MCF 10A (cell line): ENCODE measurements at regions not wholly inside any gene's neighbourhood (a gene's known extent, or its start where the extent isn't known, plus 50 kb on each side); places are given as distances from the start of the nearest gene placed in this dataset.

ENCODE experiments used
- BruUV-seq: library from RNA; stranded (reverse); fragments of 400-500 nt; replicated peaks from 2 replicates; lab custom pipeline; 2021; lab: Mats Ljungman, UMichigan
- CTCF ChIA-PET: fragments of 300-600 bp; sonication (Branson Sonifier 250); formaldehyde crosslinking; extraction: SDS; loops from one replicate; lab custom pipeline; 2021; ENCODE audit warnings: antibody characterized with exemption, inconsistent platforms; lab: Yijun Ruan, JAX
- POLR2A ChIA-PET: fragments of 300-600, 350-650 bp; sonication (Branson Sonifier 250); formaldehyde crosslinking; extraction: SDS; loops from one replicate; lab custom pipeline; 2020; ENCODE audit warnings: antibody characterized with exemption, inconsistent platforms; lab: Yijun Ruan, JAX
- DNase-seq: peaks from one replicate; pipeline ENCODE4 v3.0.0-alpha.2; 2018; ENCODE audit not compliant: unreplicated experiment
- H3K27ac Mint-ChIP-seq: one replicate; pipeline ENCODE4 v1.8.0; 2022; ENCODE audit warnings: mild to moderate bottlenecking, low read depth, mixed read lengths; ENCODE audit not compliant: unreplicated experiment
- H3K27me3 Mint-ChIP-seq: one replicate; pipeline ENCODE4 v1.8.0; 2022; ENCODE audit warnings: mixed read lengths; ENCODE audit not compliant: insufficient read depth, unreplicated experiment
- H3K36me3 Mint-ChIP-seq: one replicate; pipeline ENCODE4 v1.8.0; 2022; ENCODE audit warnings: mild to moderate bottlenecking, moderate library complexity, mixed read lengths; ENCODE audit not compliant: insufficient read depth, unreplicated experiment
- H3K4me1 Mint-ChIP-seq: one replicate; pipeline ENCODE4 v1.8.0; 2022; ENCODE audit warnings: mixed read lengths; ENCODE audit not compliant: insufficient read depth, unreplicated experiment
- H3K4me3 Mint-ChIP-seq: one replicate; pipeline ENCODE4 v1.8.0; 2022; ENCODE audit warnings: mild to moderate bottlenecking, moderate library complexity, mixed read lengths; ENCODE audit not compliant: unreplicated experiment
- H3K9me3 Mint-ChIP-seq: one replicate; pipeline ENCODE4 v1.8.0; 2022; ENCODE audit warnings: mixed read lengths; ENCODE audit not compliant: unreplicated experiment
- intact Hi-C: fragments of 100-400 bp; cut with micrococcal nuclease; formaldehyde crosslinking; loops from 2 replicates; pipeline ENCODE4 v1.14.1; 2022
- TF ChIP-seq, protein P1 (sequence below): fragments of 200-600 bp; IDR thresholded peaks from one replicate; pipeline ENCODE4 v1.8.0; 2022; ENCODE audit warnings: antibody characterized with exemption, mild to moderate bottlenecking; ENCODE audit not compliant: unreplicated experiment

DNA sequence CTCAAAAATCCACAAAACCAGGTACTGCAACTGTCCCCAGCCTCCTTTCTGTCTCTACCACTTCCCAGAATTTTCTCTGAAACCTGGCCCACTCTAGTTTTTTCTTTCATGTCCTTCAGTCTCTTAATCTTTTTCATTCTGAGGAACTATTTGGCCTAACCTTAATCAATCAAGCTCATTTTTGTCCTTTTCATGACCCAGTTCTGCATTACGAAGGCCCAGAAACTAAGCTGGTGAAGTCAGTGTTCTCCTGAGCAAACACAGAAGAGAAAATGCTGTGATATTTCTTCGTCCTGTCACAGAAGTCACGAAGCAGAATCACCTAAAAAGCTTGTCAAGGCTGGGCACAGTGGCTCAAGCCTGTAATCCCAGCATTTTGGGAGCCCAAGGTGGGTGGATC is 131.7 kb upstream of the EDNRA start:
- intact Hi-C loops: no loop called here
- peaks cover 6% of the 10 kb centered on the region for H3K4me1 Mint-ChIP-seq
- no TSS peak for BruUV-seq
- no peak for DNase-seq
- POLR2A ChIA-PET: interaction anchor here (0.6 kb wide), 1 partner anchor 29 kb away, joined by 4 read pairs; no protein-coding TSS in a partner anchor
- H3K27ac Mint-ChIP-seq: no peak overlapping the region
- H3K4me3 Mint-ChIP-seq: no peak overlapping the region
- TF ChIP-seq, protein P1, sequence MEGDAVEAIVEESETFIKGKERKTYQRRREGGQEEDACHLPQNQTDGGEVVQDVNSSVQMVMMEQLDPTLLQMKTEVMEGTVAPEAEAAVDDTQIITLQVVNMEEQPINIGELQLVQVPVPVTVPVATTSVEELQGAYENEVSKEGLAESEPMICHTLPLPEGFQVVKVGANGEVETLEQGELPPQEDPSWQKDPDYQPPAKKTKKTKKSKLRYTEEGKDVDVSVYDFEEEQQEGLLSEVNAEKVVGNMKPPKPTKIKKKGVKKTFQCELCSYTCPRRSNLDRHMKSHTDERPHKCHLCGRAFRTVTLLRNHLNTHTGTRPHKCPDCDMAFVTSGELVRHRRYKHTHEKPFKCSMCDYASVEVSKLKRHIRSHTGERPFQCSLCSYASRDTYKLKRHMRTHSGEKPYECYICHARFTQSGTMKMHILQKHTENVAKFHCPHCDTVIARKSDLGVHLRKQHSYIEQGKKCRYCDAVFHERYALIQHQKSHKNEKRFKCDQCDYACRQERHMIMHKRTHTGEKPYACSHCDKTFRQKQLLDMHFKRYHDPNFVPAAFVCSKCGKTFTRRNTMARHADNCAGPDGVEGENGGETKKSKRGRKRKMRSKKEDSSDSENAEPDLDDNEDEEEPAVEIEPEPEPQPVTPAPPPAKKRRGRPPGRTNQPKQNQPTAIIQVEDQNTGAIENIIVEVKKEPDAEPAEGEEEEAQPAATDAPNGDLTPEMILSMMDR: no peak
- CTCF ChIA-PET: interaction anchor here (1.1 kb wide), 1 partner anchor 241 kb away, joined by 3 read pairs; no protein-coding TSS in a partner anchor
- H3K9me3 Mint-ChIP-seq: peaks cover 8% of the 10 kb centered on the region
- peaks cover 5% of the 10 kb centered on the region for H3K36me3 Mint-ChIP-seq
- H3K27me3 Mint-ChIP-seq: no peaks in the 10 kb centered on the region

DNA sequence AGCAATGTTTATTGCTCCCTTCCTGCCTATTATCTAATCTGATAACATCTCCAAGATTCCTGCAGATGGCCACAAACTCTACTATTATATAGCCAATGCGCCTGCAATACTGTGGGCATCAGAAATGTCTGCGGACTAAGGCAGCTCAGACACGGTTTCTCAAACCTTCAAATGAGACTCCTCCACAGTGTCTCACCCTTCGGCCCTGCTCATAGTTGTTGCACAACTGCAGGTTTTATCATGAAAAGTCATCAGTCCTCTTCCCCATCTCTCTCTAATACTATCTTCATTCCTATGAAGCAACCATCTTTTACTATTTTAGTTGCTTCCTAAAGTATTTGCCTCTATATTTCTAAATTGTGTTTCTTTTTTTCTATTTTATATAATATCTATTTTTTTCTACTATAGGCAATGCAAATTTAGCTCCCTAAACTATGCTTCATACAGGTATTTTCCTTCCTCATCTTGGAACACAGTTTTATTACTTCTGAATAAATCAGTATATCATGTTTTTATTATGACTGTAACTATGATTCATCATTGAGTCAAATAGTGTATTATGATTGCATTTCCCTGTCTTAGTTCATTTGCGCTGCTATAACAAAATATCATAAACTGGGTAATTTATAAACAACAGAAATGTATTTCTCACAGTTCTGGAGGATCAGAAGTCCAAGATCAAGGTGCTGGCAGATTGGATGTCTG is 129.7 kb upstream of the EDNRA start:
- H3K4me3 Mint-ChIP-seq: no peak overlapping the region
- no TSS peak for BruUV-seq
- peak; percentile 52 for DNase-seq
- peaks cover 6% of the 10 kb centered on the region for H3K4me1 Mint-ChIP-seq
- intact Hi-C loops: no loop called here
- no peaks in the 10 kb centered on the region for H3K27me3 Mint-ChIP-seq
- peaks cover 8% of the 10 kb centered on the region for H3K9me3 Mint-ChIP-seq
- TF ChIP-seq, protein P1: no peak
- no peak overlapping the region for H3K27ac Mint-ChIP-seq
- peaks cover 5% of the 10 kb centered on the region for H3K36me3 Mint-ChIP-seq
- ChIA-PET POLR2A (interaction anchor here (1.6 kb wide), 1 partner anchor 10 kb away, joined by 7 read pairs; no protein-coding TSS in a partner anchor), CTCF (interaction anchor here (0.6 to 1.2 kb wide), 3 partner anchors 9 to 306 kb away, joined by 3 to 5 read pairs (median 4); no protein-coding TSS in a partner anchor)

DNA sequence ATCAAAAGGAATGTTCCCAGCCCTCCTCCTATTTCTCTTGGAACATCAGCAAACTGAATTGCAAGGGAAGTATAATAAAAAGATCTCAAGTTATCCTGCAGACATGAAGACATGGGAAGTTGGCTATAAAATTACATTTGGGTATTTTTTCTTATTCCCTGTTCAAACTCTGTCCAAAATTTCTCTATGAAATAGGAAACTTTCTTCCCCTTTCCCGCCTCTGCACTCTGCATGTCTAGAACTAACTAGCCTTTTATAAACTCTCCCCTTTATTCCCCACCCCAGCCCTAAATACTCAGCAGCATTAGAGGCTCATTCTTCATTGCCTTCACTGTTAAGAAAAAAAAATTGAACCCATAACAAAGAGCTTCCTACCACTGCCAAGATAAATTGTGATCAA is 126.7 kb upstream of the EDNRA start:
- TF ChIP-seq, protein P1: no peak
- no TSS peak for BruUV-seq
- intact Hi-C loops: no loop called here
- H3K27ac Mint-ChIP-seq: no peak overlapping the region
- peaks cover 5% of the 10 kb centered on the region for H3K36me3 Mint-ChIP-seq
- no peaks in the 10 kb centered on the region for H3K27me3 Mint-ChIP-seq
- H3K4me1 Mint-ChIP-seq: peaks cover 6% of the 10 kb centered on the region
- POLR2A ChIA-PET: no interaction called here
- no peak for DNase-seq
- H3K4me3 Mint-ChIP-seq: no peak overlapping the region
- H3K9me3 Mint-ChIP-seq: peaks cover 15% of the 10 kb centered on the region
- CTCF ChIA-PET: interaction anchor here (1.0 kb wide), 1 partner anchor 30 kb away, joined by 4 read pairs; no protein-coding TSS in a partner anchor

DNA sequence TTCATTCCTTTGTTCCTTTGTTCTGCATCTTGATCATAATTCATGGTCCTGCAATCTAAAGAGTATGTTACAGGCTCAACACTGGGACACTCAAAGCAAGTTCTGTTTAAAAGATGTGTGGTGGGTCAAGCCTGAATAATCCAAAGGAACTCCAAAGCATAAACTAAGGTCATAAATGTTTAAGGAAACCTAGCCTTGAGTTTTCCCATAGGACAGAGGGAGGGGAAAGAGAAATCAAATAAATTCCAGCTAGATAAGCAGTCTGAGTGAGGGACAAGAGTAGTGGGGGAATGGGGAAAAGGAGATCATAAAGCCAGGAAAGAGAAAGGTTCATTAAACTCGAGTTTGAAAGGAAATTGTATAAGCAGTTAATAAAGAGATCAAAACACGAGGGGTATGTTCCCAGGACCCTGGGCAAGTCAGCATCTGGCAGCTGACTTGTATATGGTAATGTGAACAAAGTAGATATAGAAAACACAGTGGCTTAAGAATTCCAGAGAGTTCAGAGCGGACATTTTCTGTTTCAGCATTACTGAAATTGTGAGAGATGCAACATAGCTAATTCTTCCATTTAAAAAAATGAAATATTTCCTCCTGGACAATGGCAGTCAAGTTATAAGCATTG is 125.8 kb upstream of the EDNRA start:
- H3K36me3 Mint-ChIP-seq: peaks cover 5% of the 10 kb centered on the region
- peaks cover 9% of the 10 kb centered on the region for H3K9me3 Mint-ChIP-seq
- no peaks in the 10 kb centered on the region for H3K27me3 Mint-ChIP-seq
- no peak overlapping the region for H3K27ac Mint-ChIP-seq
- no peak for DNase-seq
- ChIA-PET CTCF (interaction anchor here (1.0 kb wide), 2 partner anchors 12 to 31 kb away, joined by 3 to 4 read pairs; no protein-coding TSS in a partner anchor), POLR2A (interaction anchor here (0.6 kb wide), 1 partner anchor 9 kb away, joined by 5 read pairs; no protein-coding TSS in a partner anchor)
- intact Hi-C loops: no loop called here
- no TSS peak for BruUV-seq
- TF ChIP-seq, protein P1: no peak
- H3K4me1 Mint-ChIP-seq: peaks cover 6% of the 10 kb centered on the region
- no peak overlapping the region for H3K4me3 Mint-ChIP-seq
